Heart right ventricle (tissue), 16 donors: ENCODE measurements at regions not wholly inside any gene's neighbourhood (a gene's known extent, or its start where the extent isn't known, plus 50 kb on each side); places are given as distances from the start of the nearest gene placed in this dataset.

Experiments used
- ATAC-seq, 8 donors: fragments of 200-7000 bp; cut with Tn5 transposase; one replicate each; pipeline ENCODE4 v1.9.1; 2020; ENCODE audit warnings: mild to moderate bottlenecking in 8 of 8, moderate library complexity in 8 of 8, moderate number of reproducible peaks in 1 of 8
- DNase-seq, 2 donors: peaks; one replicate each; pipeline ENCODE4 v3.0.0-alpha.2; 2020
- H3K27ac ChIP-seq, 10 donors: fragments of 200-600 bp; sonication (generic) in 2 of 10; one replicate each; pipeline versions ENCODE4 v1.5.0 to v1.8.0; 2020 to 2022; ENCODE audit warnings: mild to moderate bottlenecking in 3 of 10
- H3K27me3 ChIP-seq, 7 donors: fragments of 200-600 bp; one replicate each; pipeline ENCODE4 v1.8.0; 2021 to 2022; ENCODE audit warnings: mild to moderate bottlenecking in 2 of 7
- H3K36me3 ChIP-seq, 9 donors: fragments of 200-600 bp; sonication (generic) in 1 of 9; one replicate each; pipeline versions ENCODE4 v1.5.0 to v1.8.0; 2020 to 2022; ENCODE audit warnings: mild to moderate bottlenecking in 2 of 9
- H3K4me1 ChIP-seq, 9 donors: fragments of 200-600 bp; sonication (generic) in 1 of 9; one replicate each; pipeline versions ENCODE4 v1.5.0 to v1.8.0; 2020 to 2022; ENCODE audit warnings: mild to moderate bottlenecking in 4 of 9
- H3K4me3 ChIP-seq, 10 donors: fragments of 200-600 bp; sonication (generic) in 2 of 10; one replicate each; pipeline versions ENCODE4 v1.5.0 to v1.8.0; 2020 to 2022; ENCODE audit warnings: mild to moderate bottlenecking in 7 of 10, moderate library complexity in 2 of 10
- H3K9me3 ChIP-seq, 11 donors: fragments of 200-600 bp in 10 of 11; sonication (generic) in 2 of 11; one replicate each; pipeline versions ENCODE4 v1.5.0 to v1.8.0; 2013 to 2022; ENCODE audit warnings: mild to moderate bottlenecking in 2 of 11, control low read depth in 1 of 11, moderate library complexity in 1 of 11
- CTCF ChIP-seq, 9 donors: fragments of 200-600 bp; sonication (generic) in 2 of 9; IDR thresholded peaks; one replicate each; pipeline versions ENCODE4 v1.5.0 to v1.8.0; 2021 to 2022; ENCODE audit warnings: antibody characterized with exemption in 9 of 9, mild to moderate bottlenecking in 5 of 9, moderate library complexity in 1 of 9
- WGBS, 2 donors: extraction: QIAGEN DNeasy Blood & Tissue Kit; methylation state at CpG; one replicate each; pipeline ENCODE4 v1.1.7; 2013; ENCODE audit warnings: inconsistent platforms in 1 of 2; 5-methylcytosine and 5-hydroxymethylcytosine counted together
- intact Hi-C, 10 donors: fragments of 100-400 bp; cut with DNase I; formaldehyde crosslinking; loops; one replicate each; pipeline versions ENCODE4 v1.11.1 to v1.14.2; 2022
- donor health status: Arrhythmogenic right ventricular cardiomyopathy.
- donor health status: ischemic (EF 13 %, LVEDD 7.1; RV severe dilation, severe dysfunction).
- donor health status: healthy with polysubstance abuse.
- donor health status: DM: no; HTN: yes; CAD: no.
- donor health status: DM: no; HTN: no; CAD: no.
- donor health status: ischemic (EF 25% LVEDD 6.9; RV normal size, moderate dysfunction).
- donor health status: ischemic (EF 25% LVEDD 5.7; RV mildly dilated, moderate dysfunction).
- donor health status: healthy.
- donor health status: DM: yes; HTN: yes; CAD: no.
- donor health status: Ischemic cardiomyopathy.
- donor health status: ischemic (EF 35%, LVEDD 5.7; RV mildly dilated, moderate dysfunction).
- donor health status: nonischemic (EF 11% LVEDD 7.7; RV severe dilation, severe dysfunction).
- donor health status: DM: yes; HTN: yes; CAD: no.
- donor health status: PGD.
- donor health status: ischemic (EF 29% LVEDD 5.4; RV normal size, mild dysfunction).
- donor health status: nonischemic (EF 23%, LVEDD 6.1; RV moderate dilation, normal function).

GRCh38 chr1:58340185-58340584, 206.3 kb downstream of the OMA1 start:
- TF ChIP-seq CTCF (IDR thresholded peaks at IDR 0.05): no peak
- Histone ChIP-seq H3K4me3 (no peak overlapping the region), H3K9me3 (no peaks in the 10 kb centered on the region), H3K27ac (no peak overlapping the region), H3K27me3 (no peaks in the 10 kb centered on the region), H3K36me3 (no peaks in the 10 kb centered on the region), H3K4me1 (no peaks in the 10 kb centered on the region)
- WGBS, 2 donors: 59 to 68% methylated on average over 4 of the region's 4 CpGs
- ATAC-seq: no peak
- intact Hi-C loops: no loop called here
- no peak for DNase-seq

- intact Hi-C loops: no loop called here
- Histone ChIP-seq H3K36me3 (no peaks in the 10 kb centered on the region), H3K9me3 (no peaks in the 10 kb centered on the region), H3K27ac (no peak overlapping the region), H3K27me3 (no peaks in the 10 kb centered on the region), H3K4me1 (no peaks in the 10 kb centered on the region), H3K4me3 (no peak overlapping the region)
- 62 to 68% methylated on average over 1 of the region's 1 CpG for WGBS, 2 donors
- ATAC-seq (no peak), DNase-seq (no peak)
- no peak for TF ChIP-seq CTCF (IDR thresholded peaks at IDR 0.05)
Measured at GRCh38 chr1:58338081-58338480, 208.4 kb downstream of the OMA1 start.

GRCh38 chr1:58333511-58333910, 213.0 kb downstream of the OMA1 start:
- Histone ChIP-seq H3K4me3 (no peak overlapping the region), H3K9me3 (no peaks in the 10 kb centered on the region), H3K36me3 (no peaks in the 10 kb centered on the region), H3K4me1 (no peaks in the 10 kb centered on the region), H3K27me3 (no peaks in the 10 kb centered on the region), H3K27ac (no peak overlapping the region)
- DNase-seq (no peak), ATAC-seq (no peak)
- no peak for TF ChIP-seq CTCF (IDR thresholded peaks at IDR 0.05)
- intact Hi-C loops: no loop called here
- WGBS, 2 donors: 94 to 96% methylated on average over 1 of the region's 1 CpG

GRCh38 chr1:58331156-58331555, 215.4 kb downstream of the OMA1 start:
- H3K9me3 ChIP-seq: no peaks in the 10 kb centered on the region
- no peak overlapping the region for H3K4me3 ChIP-seq
- no peaks in the 10 kb centered on the region for H3K36me3 ChIP-seq
- no peak for ATAC-seq
- H3K27ac ChIP-seq: no peak overlapping the region
- WGBS, 2 donors: 87 to 98% methylated on average over 1 of the region's 1 CpG
- H3K27me3 ChIP-seq: no peaks in the 10 kb centered on the region
- DNase-seq: no peak
- no peak for TF ChIP-seq CTCF (IDR thresholded peaks at IDR 0.05)
- no peaks in the 10 kb centered on the region for H3K4me1 ChIP-seq
- intact Hi-C loops: no loop called here

- DNase-seq: no peak
- intact Hi-C loops: no loop called here
- no peaks in the 10 kb centered on the region for H3K27me3 ChIP-seq
- 61 to 73% methylated on average over 6 of the region's 6 CpGs for WGBS, 2 donors
- no peaks in the 10 kb centered on the region for H3K4me1 ChIP-seq
- H3K9me3 ChIP-seq: peaks cover 0 to 20% (median 0%) of the 10 kb centered on the region in 11 donors
- no peaks in the 10 kb centered on the region for H3K36me3 ChIP-seq
- TF ChIP-seq CTCF (IDR thresholded peaks at IDR 0.05): no peak
- H3K4me3 ChIP-seq: no peak overlapping the region
- H3K27ac ChIP-seq: no peak overlapping the region
- ATAC-seq: no peak
Measured at GRCh38 chr1:58325866-58326265, 220.7 kb downstream of the OMA1 start.
